ENCODE measurements at regions not wholly inside any gene's neighbourhood (a gene's known extent, or its start where the extent isn't known, plus 50 kb on each side); places are given as distances from the start of the nearest gene placed in this dataset.

GRCh38 chr20:24059174-24059573, 70.6 kb upstream of the GGTLC1 start:
- Histone ChIP-seq H3K36me3 (no peaks in the 10 kb centered on the region), H3K9me3 (no peaks in the 10 kb centered on the region), H3K4me1 (no peaks in the 10 kb centered on the region), H3K27me3 (no peaks in the 10 kb centered on the region), H3K27ac (no peak overlapping the region), H3K4me3 (no peak overlapping the region)
- no peak for DNase-seq
- TF ChIP-seq POLR2A (IDR thresholded peaks at IDR 0.05): no peak
- no peak for TF ChIP-seq CTCF (IDR thresholded peaks at IDR 0.05)

- no peak overlapping the region for H3K27ac ChIP-seq
- no peak for TF ChIP-seq POLR2A (IDR thresholded peaks at IDR 0.05)
- TF ChIP-seq CTCF (IDR thresholded peaks at IDR 0.05): no peak
Observed at GRCh38 chr20:24056491-24056890, 67.9 kb upstream of the GGTLC1 start.

GRCh38 chr20:24052599-24053275, 64.2 kb upstream of the GGTLC1 start:
- no peak for TF ChIP-seq POLR2A (IDR thresholded peaks at IDR 0.05)
- no peak for TF ChIP-seq CTCF (IDR thresholded peaks at IDR 0.05)
- Histone ChIP-seq H3K4me3 (no peak overlapping the region), H3K9me3 (no peaks in the 10 kb centered on the region), H3K27ac (no peak overlapping the region), H3K4me1 (no peaks in the 10 kb centered on the region), H3K27me3 (no peaks in the 10 kb centered on the region), H3K36me3 (no peaks in the 10 kb centered on the region)
- no peak for DNase-seq

More at GRCh38 chr20:24056491-24056890, 67.9 kb upstream of the GGTLC1 start:
- Histone ChIP-seq H3K4me3 (no peak overlapping the region), H3K27me3 (no peaks in the 10 kb centered on the region), H3K36me3 (no peaks in the 10 kb centered on the region), H3K4me1 (no peaks in the 10 kb centered on the region), H3K9me3 (no peaks in the 10 kb centered on the region)
- no peak for DNase-seq

- no peak for DNase-seq
- H3K27ac ChIP-seq: no peak overlapping the region
- no peaks in the 10 kb centered on the region for H3K27me3 ChIP-seq
- H3K36me3 ChIP-seq: no peaks in the 10 kb centered on the region
- H3K4me3 ChIP-seq: no peak overlapping the region
- H3K9me3 ChIP-seq: no peaks in the 10 kb centered on the region
- H3K4me1 ChIP-seq: no peaks in the 10 kb centered on the region
- TF ChIP-seq POLR2A (IDR thresholded peaks at IDR 0.05): no peak
- no peak for TF ChIP-seq CTCF (IDR thresholded peaks at IDR 0.05)
Observed at GRCh38 chr20:24051160-24051559, 62.6 kb upstream of the GGTLC1 start.

- H3K4me3 ChIP-seq: no peak overlapping the region
- TF ChIP-seq CTCF (IDR thresholded peaks at IDR 0.05): no peak
- no peak for TF ChIP-seq POLR2A (IDR thresholded peaks at IDR 0.05)
- DNase-seq: no peak
- no peaks in the 10 kb centered on the region for H3K9me3 ChIP-seq
- no peaks in the 10 kb centered on the region for H3K4me1 ChIP-seq
- no peaks in the 10 kb centered on the region for H3K27me3 ChIP-seq
- H3K27ac ChIP-seq: no peak overlapping the region
- no peaks in the 10 kb centered on the region for H3K36me3 ChIP-seq
Observed at GRCh38 chr20:24050119-24050518, 61.5 kb upstream of the GGTLC1 start.

GRCh38 chr20:24049081-24049480, 60.5 kb upstream of the GGTLC1 start:
- Histone ChIP-seq H3K27ac (no peak overlapping the region), H3K9me3 (no peaks in the 10 kb centered on the region), H3K36me3 (no peaks in the 10 kb centered on the region), H3K27me3 (no peaks in the 10 kb centered on the region), H3K4me1 (no peaks in the 10 kb centered on the region), H3K4me3 (no peak overlapping the region)
- DNase-seq: no peak
- TF ChIP-seq CTCF (IDR thresholded peaks at IDR 0.05) (no peak), POLR2A (IDR thresholded peaks at IDR 0.05) (no peak)

All from Peyer's patch (tissue), 4 donors.